ENCODE measurements at regions not wholly inside any gene's neighbourhood (a gene's known extent, or its start where the extent isn't known, plus 50 kb on each side); places are given as distances from the start of the nearest gene placed in this dataset.
A peak's percentile ranks its signal among the peaks of the same experiment; 100 is the strongest.

DNA sequence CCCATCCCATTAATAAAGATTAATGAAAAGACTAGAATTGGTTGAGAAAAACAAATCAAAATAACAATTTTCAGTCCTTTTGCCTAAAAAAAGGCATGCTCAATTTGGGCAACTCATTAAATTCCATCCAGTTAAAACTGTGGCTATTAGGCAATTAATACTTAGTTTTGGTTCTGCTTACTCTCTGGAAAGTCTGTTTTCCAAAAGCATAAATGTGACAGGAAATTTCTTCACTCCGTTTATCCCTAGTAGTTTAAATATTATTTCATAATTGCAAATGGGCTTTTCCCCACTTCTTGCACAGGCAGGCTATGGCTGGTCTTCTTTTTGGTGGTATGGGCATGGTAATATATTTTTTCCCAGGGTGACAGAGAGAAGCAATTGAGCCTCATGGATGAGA, 373.3 kb upstream of the KLF4 start:
- 37 to 48% methylated on average over 1 of the region's 1 CpG for WGBS, 2 donors
- H3K27ac ChIP-seq, result peak overlapping the region in 1 of 4 donors; percentile 34
- TF ChIP-seq, protein P1, sequence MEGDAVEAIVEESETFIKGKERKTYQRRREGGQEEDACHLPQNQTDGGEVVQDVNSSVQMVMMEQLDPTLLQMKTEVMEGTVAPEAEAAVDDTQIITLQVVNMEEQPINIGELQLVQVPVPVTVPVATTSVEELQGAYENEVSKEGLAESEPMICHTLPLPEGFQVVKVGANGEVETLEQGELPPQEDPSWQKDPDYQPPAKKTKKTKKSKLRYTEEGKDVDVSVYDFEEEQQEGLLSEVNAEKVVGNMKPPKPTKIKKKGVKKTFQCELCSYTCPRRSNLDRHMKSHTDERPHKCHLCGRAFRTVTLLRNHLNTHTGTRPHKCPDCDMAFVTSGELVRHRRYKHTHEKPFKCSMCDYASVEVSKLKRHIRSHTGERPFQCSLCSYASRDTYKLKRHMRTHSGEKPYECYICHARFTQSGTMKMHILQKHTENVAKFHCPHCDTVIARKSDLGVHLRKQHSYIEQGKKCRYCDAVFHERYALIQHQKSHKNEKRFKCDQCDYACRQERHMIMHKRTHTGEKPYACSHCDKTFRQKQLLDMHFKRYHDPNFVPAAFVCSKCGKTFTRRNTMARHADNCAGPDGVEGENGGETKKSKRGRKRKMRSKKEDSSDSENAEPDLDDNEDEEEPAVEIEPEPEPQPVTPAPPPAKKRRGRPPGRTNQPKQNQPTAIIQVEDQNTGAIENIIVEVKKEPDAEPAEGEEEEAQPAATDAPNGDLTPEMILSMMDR (IDR thresholded peaks at IDR 0.05), result no peak
- TF ChIP-seq POLR2A (IDR thresholded peaks at IDR 0.05), result no peak
- H3K4me1 ChIP-seq, result peaks cover 0 to 12% (median 0%) of the 10 kb centered on the region in 3 donors
- no peaks in the 10 kb centered on the region for H3K9me3 ChIP-seq
- no peak for DNase-seq
- H3K27me3 ChIP-seq, result no peaks in the 10 kb centered on the region
- H3K36me3 ChIP-seq, result no peaks in the 10 kb centered on the region
- intact Hi-C loops (cut with DNase I), result no loop called here
- H3K4me3 ChIP-seq, result no peak overlapping the region

DNA sequence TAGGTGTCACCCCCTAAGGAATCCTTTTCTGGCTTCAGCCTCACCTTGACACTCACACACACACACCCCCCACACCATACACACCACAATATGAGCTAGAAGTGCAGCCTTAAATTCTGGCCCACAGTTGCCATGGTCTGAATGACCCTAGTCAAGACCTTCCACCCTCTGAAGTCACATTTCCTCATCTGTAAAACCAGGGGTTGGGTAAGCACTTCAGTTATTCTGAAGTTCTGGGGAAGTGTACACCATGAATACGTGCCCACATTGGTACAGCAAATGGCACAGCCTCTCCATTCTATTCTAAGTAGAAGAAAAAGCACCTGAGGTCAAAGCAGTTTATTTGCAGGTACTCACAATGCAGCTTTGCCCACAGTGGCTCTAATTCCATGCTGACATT, 372.8 kb upstream of the KLF4 start:
- 83 to 92% methylated on average over 1 of the region's 1 CpG for WGBS, 2 donors
- Histone ChIP-seq H3K9me3 (no peaks in the 10 kb centered on the region), H3K36me3 (no peaks in the 10 kb centered on the region), H3K4me1 (peaks cover 0 to 11% (median 0%) of the 10 kb centered on the region in 3 donors), H3K27me3 (no peaks in the 10 kb centered on the region), H3K27ac (peak overlapping the region in 1 of 4 donors; percentile 34), H3K4me3 (no peak overlapping the region)
- intact Hi-C loops (cut with DNase I), result no loop called here
- TF ChIP-seq, protein P1 (IDR thresholded peaks at IDR 0.05), result no peak
- no peak for TF ChIP-seq POLR2A (IDR thresholded peaks at IDR 0.05)
- no peak for DNase-seq

DNA sequence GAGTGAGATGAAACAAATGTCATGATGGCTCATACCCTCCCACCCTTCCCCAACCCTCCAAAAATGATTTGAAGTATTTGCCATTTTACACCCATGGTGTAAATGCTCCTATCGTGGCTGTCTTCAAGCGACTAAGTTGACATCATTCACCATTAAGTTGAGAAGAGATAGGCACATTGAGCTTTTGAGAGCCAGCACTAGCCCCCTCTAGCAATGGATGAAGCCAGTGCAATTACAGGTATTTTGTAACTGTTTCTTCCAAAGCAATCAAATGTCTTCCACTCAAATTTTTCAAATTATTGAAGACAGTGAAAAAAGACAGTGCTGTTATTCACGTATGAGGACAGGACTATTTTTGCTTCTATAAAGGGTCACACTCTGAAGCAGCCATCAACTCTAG, 371.5 kb upstream of the KLF4 start:
- 86% methylated on average over 3 of the region's 3 CpGs for WGBS, 2 donors
- no peak for DNase-seq
- H3K36me3 ChIP-seq, result no peaks in the 10 kb centered on the region
- no peak overlapping the region for H3K4me3 ChIP-seq
- H3K9me3 ChIP-seq, result peaks cover 0 to 1% (median 0%) of the 10 kb centered on the region in 3 donors
- peaks cover 0 to 6% (median 0%) of the 10 kb centered on the region in 3 donors for H3K4me1 ChIP-seq
- no peaks in the 10 kb centered on the region for H3K27me3 ChIP-seq
- no peak overlapping the region for H3K27ac ChIP-seq
- no peak for TF ChIP-seq POLR2A (IDR thresholded peaks at IDR 0.05)
- TF ChIP-seq, protein P1 (IDR thresholded peaks at IDR 0.05), result no peak
- intact Hi-C loops (cut with DNase I), result no loop called here

DNA sequence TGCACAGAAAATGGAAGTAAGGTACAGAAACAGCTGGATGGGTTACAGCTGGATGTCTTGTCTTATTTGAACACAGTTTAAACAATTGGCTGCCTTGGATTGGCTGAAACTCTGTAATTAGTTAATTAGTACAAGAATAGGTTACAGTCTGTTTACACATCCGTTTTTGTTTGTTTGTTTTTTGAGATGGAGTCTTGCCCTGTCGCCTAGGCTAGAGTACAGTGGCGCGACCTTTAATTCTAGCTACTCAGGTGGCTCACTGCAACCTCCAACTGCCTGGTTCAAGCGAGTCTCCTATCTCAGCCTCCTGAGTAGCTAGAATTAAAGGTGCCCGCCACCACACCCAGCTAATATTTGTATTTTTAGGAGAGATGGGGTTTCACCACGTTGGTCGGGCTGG, 368.7 kb upstream of the KLF4 start:
- H3K36me3 ChIP-seq, result no peaks in the 10 kb centered on the region
- H3K4me3 ChIP-seq, result no peak overlapping the region
- no peak overlapping the region for H3K27ac ChIP-seq
- WGBS, 2 donors, result 91 to 92% methylated on average over 7 to 8 of the region's 8 CpGs
- peaks cover 0 to 3% (median 0%) of the 10 kb centered on the region in 3 donors for H3K4me1 ChIP-seq
- DNase-seq, result no peak
- intact Hi-C loops (cut with DNase I), result no loop called here
- H3K27me3 ChIP-seq, result no peaks in the 10 kb centered on the region
- TF ChIP-seq, protein P1 (IDR thresholded peaks at IDR 0.05), result no peak
- TF ChIP-seq POLR2A (IDR thresholded peaks at IDR 0.05), result no peak
- H3K9me3 ChIP-seq, result peaks cover 0 to 14% (median 10%) of the 10 kb centered on the region in 3 donors

DNA sequence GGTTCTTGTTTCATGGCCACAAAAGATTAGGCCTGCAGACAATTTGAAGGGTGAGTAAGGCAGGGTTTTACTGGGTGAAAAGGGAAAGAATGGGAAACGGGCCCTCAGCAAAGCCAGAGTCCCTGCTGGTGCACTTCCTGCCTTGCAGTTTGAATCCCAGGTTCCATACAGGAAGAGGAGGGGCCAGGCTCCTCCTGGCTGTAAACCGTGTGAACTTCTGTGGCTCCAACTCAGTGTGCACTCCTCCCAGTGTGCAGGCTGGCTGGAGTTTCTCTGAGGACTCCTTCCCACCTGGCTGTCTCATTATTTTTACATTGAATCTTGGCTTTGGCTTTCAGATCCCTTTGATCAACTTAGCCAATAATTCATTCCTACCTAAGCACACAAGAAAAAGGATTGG, 367.1 kb upstream of the KLF4 start:
- Histone ChIP-seq H3K27me3 (no peaks in the 10 kb centered on the region), H3K36me3 (no peaks in the 10 kb centered on the region), H3K27ac (no peak overlapping the region), H3K4me1 (no peaks in the 10 kb centered on the region), H3K9me3 (peaks cover 0 to 14% (median 10%) of the 10 kb centered on the region in 3 donors), H3K4me3 (no peak overlapping the region)
- WGBS, 2 donors, result 39% methylated on average over 2 of the region's 2 CpGs
- no peak for DNase-seq
- TF ChIP-seq, protein P1 (IDR thresholded peaks at IDR 0.05), result peak in 2 of 6 experiments; percentile 21 to 36
- no peak for TF ChIP-seq POLR2A (IDR thresholded peaks at IDR 0.05)
- intact Hi-C loops (cut with DNase I), result no loop called here
